ENCODE measurements at regions not wholly inside any gene's neighbourhood (a gene's known extent, or its start where the extent isn't known, plus 50 kb on each side); places are given as distances from the start of the nearest gene placed in this dataset.

GRCh38 chrX:9258421-9259104 is 206.3 kb upstream of the TBL1X start:
- no peak for DNase-seq (ENCODE audit: insufficient read length, low spot score)
- FAIRE-seq: no peak
- no peak for TF ChIP-seq CTCF (IDR thresholded peaks at IDR 0.05; ENCODE audit: insufficient read depth, missing control alignments)

DNA sequence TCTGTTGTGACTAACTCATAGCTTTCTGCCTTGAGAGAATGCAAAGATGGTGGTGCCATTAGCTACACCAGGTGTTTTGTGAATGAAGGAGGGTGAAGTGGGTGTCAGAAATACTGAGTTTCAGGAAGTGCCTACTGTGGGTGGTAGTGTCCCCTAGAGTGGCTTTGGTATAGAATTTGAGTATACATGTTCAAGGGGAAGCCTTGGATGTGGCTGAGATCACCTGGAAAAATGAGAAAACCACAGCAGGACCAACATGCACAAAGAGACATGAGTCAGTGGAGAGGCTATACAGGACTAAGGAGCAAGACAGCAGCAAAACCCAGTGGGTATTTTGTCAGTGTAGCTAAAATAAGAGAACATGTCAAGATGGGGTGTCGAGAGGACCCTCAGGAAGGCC is 204.3 kb upstream of the TBL1X start:
- FAIRE-seq (no peak), DNase-seq (ENCODE audit: insufficient read length, low spot score) (no peak)
- no peak for TF ChIP-seq CTCF (IDR thresholded peaks at IDR 0.05; ENCODE audit: insufficient read depth, missing control alignments)

GRCh38 chrX:9267415-9267814 is 197.4 kb upstream of the TBL1X start:
- no peak for TF ChIP-seq CTCF (IDR thresholded peaks at IDR 0.05; ENCODE audit: insufficient read depth, missing control alignments)
- no peak for FAIRE-seq

DNA sequence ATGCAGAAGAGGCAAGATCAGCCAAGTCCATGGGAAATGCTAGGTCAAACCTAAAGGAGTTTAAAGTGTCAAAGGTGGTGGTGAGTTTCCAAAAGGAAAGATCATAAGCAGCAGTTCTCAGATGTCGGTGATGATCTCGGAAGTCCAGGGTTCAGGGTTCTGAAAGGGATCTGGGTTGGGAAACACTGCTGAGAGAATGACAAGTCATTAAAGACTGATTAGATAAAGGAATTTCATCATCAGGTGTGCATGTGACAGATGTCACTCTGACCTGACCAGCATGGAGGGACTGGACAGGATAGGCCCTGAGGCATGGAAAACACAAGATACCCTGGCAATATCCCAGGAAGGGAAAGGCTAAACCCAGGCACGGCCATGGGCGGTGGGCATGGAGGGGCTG is 195.7 kb upstream of the TBL1X start:
- no peak for DNase-seq (ENCODE audit: insufficient read length, low spot score)
- FAIRE-seq: no peak
- no peak for TF ChIP-seq CTCF (IDR thresholded peaks at IDR 0.05; ENCODE audit: insufficient read depth, missing control alignments)

More at GRCh38 chrX:9267415-9267814, 197.4 kb upstream of the TBL1X start:
- DNase-seq (ENCODE audit: insufficient read length, low spot score): no peak

GRCh38 chrX:9271789-9272525 is 192.9 kb upstream of the TBL1X start:
- no peak for TF ChIP-seq CTCF (IDR thresholded peaks at IDR 0.05; ENCODE audit: insufficient read depth, missing control alignments)
- DNase-seq (ENCODE audit: insufficient read length, low spot score) (no peak), FAIRE-seq (no peak)

GRCh38 chrX:9273744-9274143 is 191.1 kb upstream of the TBL1X start:
- no peak for FAIRE-seq
- DNase-seq (ENCODE audit: insufficient read length, low spot score): no peak
- no peak for TF ChIP-seq CTCF (IDR thresholded peaks at IDR 0.05; ENCODE audit: insufficient read depth, missing control alignments)
